GM12891 (cell line): ENCODE measurements at regions not wholly inside any gene's neighbourhood (a gene's known extent, or its start where the extent isn't known, plus 50 kb on each side); places are given as distances from the start of the nearest gene placed in this dataset.

ENCODE experiments used
- DNase-seq: peaks from one replicate; pipeline ENCODE4 v3.0.0; 2011; ENCODE audit warnings: low spot score; ENCODE audit not compliant: insufficient read length
- FAIRE-seq: peaks from 2 replicates; lab custom pipeline; 2011; peaks lifted over from hg19 to GRCh38; lab: Jason Lieb, UNC
- PAX5 ChIP-seq: IDR thresholded peaks from 2 replicates; pipeline ENCODE4 v1.6.1; 2011; ENCODE audit warnings: low read length, moderate library complexity, mild to moderate bottlenecking; ENCODE audit not compliant: insufficient read depth, severe bottlenecking
- POLR2A ChIP-seq: IDR thresholded peaks from 2 replicates; pipeline ENCODE4 v1.6.1; 2011; ENCODE audit warnings: low read depth, low read length, control low read depth
- POLR2AphosphoS5 ChIP-seq: IDR thresholded peaks from 2 replicates; pipeline ENCODE4 v1.6.1; 2011; ENCODE audit warnings: low read depth, low read length, control low read depth
- POU2F2 ChIP-seq: IDR thresholded peaks from 2 replicates; pipeline ENCODE4 v1.6.1; 2011; ENCODE audit warnings: low read depth, mild to moderate bottlenecking, control low read depth, low read length, moderate library complexity
- SPI1 ChIP-seq: IDR thresholded peaks from 2 replicates; pipeline ENCODE4 v1.6.1; 2011; ENCODE audit warnings: low read depth, low read length, control low read depth
- TAF1 ChIP-seq: IDR thresholded peaks from 2 replicates; pipeline ENCODE4 v1.6.1; 2011; ENCODE audit warnings: low read depth, low read length, control low read depth

GRCh38 chr7:98548971-98549370 lies 68.1 kb upstream of the NPTX2 start:
- FAIRE-seq (no peak), DNase-seq (no peak)
- TF ChIP-seq TAF1, result no peak
- TF ChIP-seq POU2F2, result no peak
- TF ChIP-seq PAX5, result no peak
- no peak for TF ChIP-seq POLR2AphosphoS5
- TF ChIP-seq SPI1, result no peak
- TF ChIP-seq POLR2A, result no peak

GRCh38 chr7:98548370-98548769 lies 68.7 kb upstream of the NPTX2 start:
- no peak for DNase-seq
- no peak for TF ChIP-seq SPI1
- no peak for TF ChIP-seq POU2F2
- no peak for TF ChIP-seq TAF1
- no peak for TF ChIP-seq PAX5
- TF ChIP-seq POLR2AphosphoS5, result no peak
- TF ChIP-seq POLR2A, result no peak
- peak; percentile 28 for FAIRE-seq

- FAIRE-seq (no peak), DNase-seq (no peak)
- TF ChIP-seq POLR2A (no peak), TAF1 (no peak), POU2F2 (no peak), PAX5 (no peak), POLR2AphosphoS5 (no peak), SPI1 (no peak)
Observed at GRCh38 chr7:98541101-98541500, 76.0 kb upstream of the NPTX2 start.

- TF ChIP-seq PAX5 (no peak), TAF1 (no peak), SPI1 (no peak), POU2F2 (no peak), POLR2A (no peak), POLR2AphosphoS5 (no peak)
- no peak for DNase-seq
- FAIRE-seq, result no peak
Observed at GRCh38 chr7:98539865-98540264, 77.2 kb upstream of the NPTX2 start.

- no peak for DNase-seq
- FAIRE-seq, result no peak
- TF ChIP-seq POU2F2, result no peak
Observed at GRCh38 chr7:98536803-98537202, 80.3 kb upstream of the NPTX2 start.

GRCh38 chr7:98534493-98534892 lies 82.6 kb upstream of the NPTX2 start:
- DNase-seq (no peak), FAIRE-seq (no peak)
- TF ChIP-seq TAF1 (no peak), PAX5 (no peak), SPI1 (no peak), POLR2AphosphoS5 (no peak), POLR2A (no peak)

GRCh38 chr7:98531717-98532116 lies 85.4 kb upstream of the NPTX2 start:
- TF ChIP-seq POLR2A (no peak), POU2F2 (no peak), PAX5 (no peak), POLR2AphosphoS5 (no peak), SPI1 (no peak), TAF1 (no peak)
- FAIRE-seq (no peak), DNase-seq (no peak)

- FAIRE-seq (no peak), DNase-seq (no peak)
- no peak for TF ChIP-seq POU2F2
Observed at GRCh38 chr7:98528079-98528478, 89.0 kb upstream of the NPTX2 start.

- no peak for DNase-seq
- FAIRE-seq, result no peak
- TF ChIP-seq POLR2A, result no peak
- no peak for TF ChIP-seq SPI1
- TF ChIP-seq TAF1, result no peak
- no peak for TF ChIP-seq POU2F2
- no peak for TF ChIP-seq POLR2AphosphoS5
- TF ChIP-seq PAX5, result no peak
Observed at GRCh38 chr7:98526059-98526458, 91.0 kb upstream of the NPTX2 start.

- DNase-seq, result no peak
- FAIRE-seq, result no peak
- TF ChIP-seq TAF1, result no peak
- no peak for TF ChIP-seq POLR2AphosphoS5
- TF ChIP-seq POLR2A, result no peak
- TF ChIP-seq SPI1, result no peak
- TF ChIP-seq POU2F2, result no peak
- TF ChIP-seq PAX5, result no peak
Observed at GRCh38 chr7:98521089-98521692, 95.9 kb upstream of the NPTX2 start.

GRCh38 chr7:98520356-98520951 lies 96.6 kb upstream of the NPTX2 start:
- FAIRE-seq, result no peak
- no peak for TF ChIP-seq POLR2A
- TF ChIP-seq SPI1, result no peak
- no peak for TF ChIP-seq TAF1
- TF ChIP-seq PAX5, result no peak
- TF ChIP-seq POU2F2, result no peak
- no peak for DNase-seq
